A549 (cell line): ENCODE measurements at regions not wholly inside any gene's neighbourhood (a gene's known extent, or its start where the extent isn't known, plus 50 kb on each side); places are given as distances from the start of the nearest gene placed in this dataset.
A peak's percentile ranks its signal among the peaks of the same experiment; 100 is the strongest.
"Not testable (repeated sequence)": the region's sequence is repeated elsewhere in the genome, so short reads cannot be mapped to it uniquely, and the experiment has no call there.

Experiments used
- ATAC-seq, 2 experiments: fragments of 200-7000 bp in 1 of 2; fragments of >200 bp in 1 of 2; cut with Nextera tagmentation in 1 of 2; cut with Tn5 transposase in 1 of 2; 3 replicates each; pipeline versions ENCODE4 v1.8.0 to v1.9.1; 2018 to 2020; ENCODE audit warnings: mild to moderate bottlenecking in 1 of 2, moderate library complexity in 1 of 2
- CTCF ChIA-PET: fragments of 300-600 bp; sonication (Branson Sonifier 250); formaldehyde crosslinking; extraction: SDS; loops from one replicate; lab custom pipeline; 2021; ENCODE audit warnings: antibody characterized with exemption, inconsistent platforms; lab: Yijun Ruan, JAX
- POLR2A ChIA-PET: fragments of 350-600 bp; formaldehyde crosslinking; extraction: SDS; loops from one replicate; lab custom pipeline; 2021; ENCODE audit warnings: antibody characterized with exemption, inconsistent platforms; lab: Yijun Ruan, JAX
- DNase-seq, 2 experiments: peaks; one replicate each; pipeline versions ENCODE4 v3.0.0 to v3.0.0-alpha.2; 2011 to 2016; ENCODE audit warnings: low read depth in 1 of 2, low spot score in 1 of 2
- FAIRE-seq: peaks from 2 replicates; lab custom pipeline; 2011; peaks lifted over from hg19 to GRCh38; lab: Jason Lieb, UNC
- H3K27ac ChIP-seq, 2 experiments: fragments of >200 bp; sonication (Bioruptor Twin); formaldehyde crosslinking; 3 replicates each; pipeline ENCODE4 v1.5.1; 2016 to 2017
- H3K4me1 ChIP-seq: fragments of >200 bp; sonication (Bioruptor Twin); formaldehyde crosslinking; 3 replicates; pipeline ENCODE4 v1.6.1; 2016
- H3K4me2 ChIP-seq: fragments of >200 bp; sonication (Bioruptor Twin); formaldehyde crosslinking; 3 replicates; pipeline ENCODE4 v1.6.1; 2016
- H3K4me3 ChIP-seq: fragments of >200 bp; sonication (Bioruptor Twin); formaldehyde crosslinking; 3 replicates; pipeline ENCODE4 v1.5.1; 2016
- H3K9me3 ChIP-seq: fragments of >200 bp; sonication (Bioruptor Twin); formaldehyde crosslinking; 3 replicates; pipeline ENCODE4 v1.6.1; 2016
- BCL3 ChIP-seq: fragments of >200 bp; sonication (Bioruptor Twin); formaldehyde crosslinking; IDR thresholded peaks from 3 replicates; pipeline ENCODE4 v1.6.1; 2016
- CHD2 ChIP-seq: fragments of 150-350 bp; IDR thresholded peaks from 2 replicates; pipeline ENCODE4 v1.6.1; 2014; ENCODE audit warnings: low read length; ENCODE audit not compliant: partially characterized antibody
- CHD4 ChIP-seq: fragments of 200-600 bp; sonication (generic); IDR thresholded peaks from 2 replicates; pipeline ENCODE4 v1.6.1; 2016; ENCODE audit warnings: antibody characterized with exemption, mild to moderate bottlenecking, borderline replicate concordance
- E2F6 ChIP-seq: IDR thresholded peaks from 2 replicates; pipeline ENCODE4 v1.6.1; 2012; ENCODE audit warnings: low read depth, borderline replicate concordance
- EP300 ChIP-seq, 2 experiments: fragments of >200 bp; sonication (Bioruptor Twin); formaldehyde crosslinking; IDR thresholded peaks; 2 replicates in 1 of 2; 3 replicates in 1 of 2; pipeline ENCODE4 v1.6.1; 2016 to 2017
- FOXS1 ChIP-seq: fragments of 250-450 bp; sonication (Bioruptor Pico); IDR thresholded peaks from 2 replicates; pipeline ENCODE4 v1.5.0; 2020; ENCODE audit warnings: mild to moderate bottlenecking, moderate library complexity
- HOXB5 ChIP-seq: fragments of 250-450 bp; sonication (Bioruptor Pico); IDR thresholded peaks from 2 replicates; pipeline ENCODE4 v1.5.0; 2020; ENCODE audit warnings: mild to moderate bottlenecking, moderate library complexity
- JUNB ChIP-seq: fragments of >200 bp; sonication (Bioruptor Twin); formaldehyde crosslinking; IDR thresholded peaks from 2 replicates; pipeline ENCODE4 v1.6.1; 2016
- KDM1A ChIP-seq: fragments of 200-600 bp; sonication (generic); IDR thresholded peaks from 2 replicates; pipeline ENCODE4 v1.6.1; 2016; ENCODE audit warnings: low read depth, mild to moderate bottlenecking
- PHF8 ChIP-seq: fragments of 200-600 bp; sonication (generic); IDR thresholded peaks from 2 replicates; pipeline ENCODE4 v1.6.1; 2016; ENCODE audit warnings: low read depth, mild to moderate bottlenecking, antibody characterized with exemption, moderate library complexity, borderline replicate concordance
- RAD21 ChIP-seq, 2 experiments: fragments of >200 bp in 1 of 2; sonication (Bioruptor Twin) in 1 of 2; formaldehyde crosslinking in 1 of 2; IDR thresholded peaks in 1 of 2; conservative IDR thresholded peaks in 1 of 2; 2 replicates in 1 of 2; 3 replicates in 1 of 2; pipeline ENCODE4 v1.6.1; 2012 to 2018; ENCODE audit warnings: inconsistent platforms in 1 of 2
- REST ChIP-seq: fragments of 200-600 bp; sonication (generic); IDR thresholded peaks from 2 replicates; pipeline ENCODE4 v1.6.1; 2016; ENCODE audit warnings: antibody characterized with exemption, mild to moderate bottlenecking, moderate library complexity
- RNF2 ChIP-seq: fragments of 200-600 bp; sonication (generic); IDR thresholded peaks from 2 replicates; pipeline ENCODE4 v1.6.1; 2016; ENCODE audit warnings: low read depth, mild to moderate bottlenecking, antibody characterized with exemption, moderate library complexity, borderline replicate concordance
- WGBS: methylation state at CpG from one replicate; pipeline ENCODE4 v1.1.6; 2017; ENCODE audit errors: missing lambda C conversion rate; 5-methylcytosine and 5-hydroxymethylcytosine counted together

- no peak for ATAC-seq
- no peak for FAIRE-seq
Measured at GRCh38 chr6:19395316-19395715, 441.9 kb upstream of the ID4 start.

GRCh38 chr6:19399406-19399805 is 437.8 kb upstream of the ID4 start:
- WGBS, result 54% methylated on average over 7 of the region's 7 CpGs
- DNase-seq (no peak), ATAC-seq (no peak), FAIRE-seq (no peak)
- POLR2A ChIA-PET, result no interaction called here
- Histone ChIP-seq H3K4me1 (no peaks in the 10 kb centered on the region), H3K4me3 (no peak overlapping the region), H3K9me3 (peaks cover 1% of the 10 kb centered on the region; the same call in 1 of the 3 replicates), H3K4me2 (peak overlapping the region; percentile 17; the same call in 1 of the 3 replicates), H3K27ac (no peak overlapping the region)
- CTCF ChIA-PET, result no interaction called here
- no peak for TF ChIP-seq RAD21 (conservative IDR thresholded peaks at IDR 0.05 in 1 of 2, IDR thresholded peaks at IDR 0.05 in 1 of 2)
- TF ChIP-seq CHD4, result no peak
- no peak for TF ChIP-seq JUNB
- TF ChIP-seq BCL3, result no peak
- TF ChIP-seq PHF8, result no peak
- TF ChIP-seq RNF2, result no peak
- TF ChIP-seq E2F6, result no peak
- no peak for TF ChIP-seq KDM1A
- TF ChIP-seq REST, result no peak
- no peak for TF ChIP-seq FOXS1 (CRISPR knock-in tag)
- TF ChIP-seq EP300 (IDR thresholded peaks at IDR 0.05), result no peak
- no peak for TF ChIP-seq HOXB5 (CRISPR knock-in tag)
- TF ChIP-seq, all 56 proteins: peak for 0

More at GRCh38 chr6:19395316-19395715, 441.9 kb upstream of the ID4 start:
- TF ChIP-seq CHD2 (no peak), JUNB (no peak), REST (no peak)
- POLR2A ChIA-PET, result no interaction called here
- no peaks in the 10 kb centered on the region for H3K4me1 ChIP-seq
- no peaks in the 10 kb centered on the region for H3K9me3 ChIP-seq
- no peak for DNase-seq
- no peak overlapping the region for H3K27ac ChIP-seq
- CTCF ChIA-PET, result no interaction called here
- no peak overlapping the region for H3K4me3 ChIP-seq
- H3K4me2 ChIP-seq, result no peak overlapping the region

- H3K27ac ChIP-seq, ATAC-seq, H3K4me2 ChIP-seq, POLR2A ChIA-PET, DNase-seq, CTCF ChIA-PET, H3K4me1 ChIP-seq, FAIRE-seq, H3K4me3 ChIP-seq: not testable (repeated sequence)
- H3K9me3 ChIP-seq, result peaks cover 10% of the 10 kb centered on the region; the same call in 1 of the 3 replicates
- 77% methylated on average over 3 of the region's 3 CpGs for WGBS
Measured at GRCh38 chr6:19404884-19405283, 432.3 kb upstream of the ID4 start.
